Activated CD8-positive, alpha-beta T cell treated with anti-CD3 and anti-CD28 coated beads, Interleukin-2, amount 10 ng/mL, durations not matched to agents 7 days and 5 days (primary cell): ENCODE measurements at regions not wholly inside any gene's neighbourhood (a gene's known extent, or its start where the extent isn't known, plus 50 kb on each side); places are given as distances from the start of the nearest gene placed in this dataset.

ENCODE experiments used
- ATAC-seq: fragments of 150-1000 bp; cut with Tn5 transposase; one replicate; pipeline ENCODE4 v1.10.0; 2021; ENCODE audit warnings: moderate library complexity
- CTCF ChIA-PET: fragments of 350-600 bp; sonication (Branson Sonifier 250); formaldehyde crosslinking; loops from one replicate; lab custom pipeline; 2021; ENCODE audit warnings: antibody characterized with exemption; lab: Charles Lee
- POLR2A ChIA-PET: fragments of 350-600 bp; sonication (Branson Sonifier 250); formaldehyde crosslinking; loops from one replicate; lab custom pipeline; 2021; ENCODE audit warnings: antibody characterized with exemption; lab: Charles Lee
- DNase-seq: peaks from one replicate; pipeline ENCODE4 v3.0.0-alpha.2; 2020
- H3K27ac Mint-ChIP-seq: one replicate; pipeline ENCODE4 v1.8.0; 2021; ENCODE audit warnings: mild to moderate bottlenecking, mixed read lengths
- H3K27me3 Mint-ChIP-seq: one replicate; pipeline ENCODE4 v1.8.0; 2021; ENCODE audit warnings: low read depth, mixed read lengths
- H3K36me3 Mint-ChIP-seq: one replicate; pipeline ENCODE4 v1.8.0; 2021; ENCODE audit warnings: low read depth, mixed read lengths
- H3K4me1 Mint-ChIP-seq: one replicate; pipeline ENCODE4 v1.8.0; 2021; ENCODE audit warnings: low read depth, mixed read lengths
- H3K4me3 Mint-ChIP-seq: one replicate; pipeline ENCODE4 v1.8.0; 2021; ENCODE audit warnings: mild to moderate bottlenecking, mixed read lengths
- H3K9me3 Mint-ChIP-seq: one replicate; pipeline ENCODE4 v1.8.0; 2022; ENCODE audit warnings: mixed read lengths; ENCODE audit not compliant: insufficient read depth

GRCh38 chr11:120030411-120030810, 107.5 kb downstream of the TRIM29 start:
- ChIA-PET POLR2A (no interaction called here), CTCF (no interaction called here)
- H3K27me3 Mint-ChIP-seq = no peaks in the 10 kb centered on the region
- H3K4me1 Mint-ChIP-seq = no peaks in the 10 kb centered on the region
- H3K27ac Mint-ChIP-seq = no peak overlapping the region
- no peak for ATAC-seq
- no peak for DNase-seq
- H3K4me3 Mint-ChIP-seq = no peak overlapping the region
- no peaks in the 10 kb centered on the region for H3K36me3 Mint-ChIP-seq
- H3K9me3 Mint-ChIP-seq = no peaks in the 10 kb centered on the region

- no peaks in the 10 kb centered on the region for H3K27me3 Mint-ChIP-seq
- ATAC-seq (no peak), DNase-seq (no peak)
- no peaks in the 10 kb centered on the region for H3K9me3 Mint-ChIP-seq
- CTCF ChIA-PET = no interaction called here
- no peaks in the 10 kb centered on the region for H3K4me1 Mint-ChIP-seq
- POLR2A ChIA-PET = no interaction called here
- H3K36me3 Mint-ChIP-seq = no peaks in the 10 kb centered on the region
- no peak overlapping the region for H3K4me3 Mint-ChIP-seq
- no peak overlapping the region for H3K27ac Mint-ChIP-seq
These were observed 108.6 kb downstream of the TRIM29 start for GRCh38 chr11:120029321-120029720.

- Mint-ChIP-seq H3K9me3 (no peaks in the 10 kb centered on the region), H3K4me1 (no peaks in the 10 kb centered on the region), H3K36me3 (no peaks in the 10 kb centered on the region), H3K27me3 (no peaks in the 10 kb centered on the region), H3K4me3 (no peak overlapping the region), H3K27ac (no peak overlapping the region)
- no peak for DNase-seq
- ChIA-PET POLR2A (no interaction called here), CTCF (no interaction called here)
- no peak for ATAC-seq
These were observed 109.0 kb downstream of the TRIM29 start for GRCh38 chr11:120028897-120029258.

GRCh38 chr11:120028181-120028896, 109.6 kb downstream of the TRIM29 start:
- CTCF ChIA-PET = no interaction called here
- no peaks in the 10 kb centered on the region for H3K27me3 Mint-ChIP-seq
- DNase-seq (no peak), ATAC-seq (no peak)
- H3K9me3 Mint-ChIP-seq = no peaks in the 10 kb centered on the region
- no peak overlapping the region for H3K27ac Mint-ChIP-seq
- H3K4me1 Mint-ChIP-seq = no peaks in the 10 kb centered on the region
- no peaks in the 10 kb centered on the region for H3K36me3 Mint-ChIP-seq
- POLR2A ChIA-PET = no interaction called here
- H3K4me3 Mint-ChIP-seq = no peak overlapping the region

GRCh38 chr11:120027546-120028180, 110.2 kb downstream of the TRIM29 start:
- H3K9me3 Mint-ChIP-seq = no peaks in the 10 kb centered on the region
- H3K4me3 Mint-ChIP-seq = no peak overlapping the region
- ChIA-PET POLR2A (no interaction called here), CTCF (no interaction called here)
- no peaks in the 10 kb centered on the region for H3K4me1 Mint-ChIP-seq
- H3K36me3 Mint-ChIP-seq = no peaks in the 10 kb centered on the region
- DNase-seq (no peak), ATAC-seq (no peak)
- H3K27me3 Mint-ChIP-seq = no peaks in the 10 kb centered on the region
- H3K27ac Mint-ChIP-seq = no peak overlapping the region

- no peaks in the 10 kb centered on the region for H3K9me3 Mint-ChIP-seq
- no peaks in the 10 kb centered on the region for H3K36me3 Mint-ChIP-seq
- H3K4me1 Mint-ChIP-seq = no peaks in the 10 kb centered on the region
- H3K27me3 Mint-ChIP-seq = no peaks in the 10 kb centered on the region
- H3K4me3 Mint-ChIP-seq = no peak overlapping the region
- POLR2A ChIA-PET = no interaction called here
- no peak for DNase-seq
- no peak overlapping the region for H3K27ac Mint-ChIP-seq
- CTCF ChIA-PET = no interaction called here
- ATAC-seq = no peak
These were observed 112.1 kb downstream of the TRIM29 start for GRCh38 chr11:120025606-120026335.

GRCh38 chr11:120024586-120024985, 113.3 kb downstream of the TRIM29 start:
- POLR2A ChIA-PET = no interaction called here
- H3K27ac Mint-ChIP-seq = no peak overlapping the region
- DNase-seq (no peak), ATAC-seq (no peak)
- no peaks in the 10 kb centered on the region for H3K4me1 Mint-ChIP-seq
- H3K36me3 Mint-ChIP-seq = no peaks in the 10 kb centered on the region
- peaks cover 2% of the 10 kb centered on the region for H3K27me3 Mint-ChIP-seq
- CTCF ChIA-PET = no interaction called here
- no peak overlapping the region for H3K4me3 Mint-ChIP-seq
- no peaks in the 10 kb centered on the region for H3K9me3 Mint-ChIP-seq

GRCh38 chr11:120024046-120024445, 113.9 kb downstream of the TRIM29 start:
- no peaks in the 10 kb centered on the region for H3K4me1 Mint-ChIP-seq
- H3K27me3 Mint-ChIP-seq = peaks cover 2% of the 10 kb centered on the region
- ATAC-seq (no peak), DNase-seq (no peak)
- H3K27ac Mint-ChIP-seq = no peak overlapping the region
- no peaks in the 10 kb centered on the region for H3K36me3 Mint-ChIP-seq
- H3K9me3 Mint-ChIP-seq = no peaks in the 10 kb centered on the region
- ChIA-PET POLR2A (no interaction called here), CTCF (no interaction called here)
- H3K4me3 Mint-ChIP-seq = no peak overlapping the region

GRCh38 chr11:120023551-120023950, 114.4 kb downstream of the TRIM29 start:
- POLR2A ChIA-PET = no interaction called here
- Mint-ChIP-seq H3K27ac (no peak overlapping the region), H3K36me3 (no peaks in the 10 kb centered on the region), H3K9me3 (no peaks in the 10 kb centered on the region), H3K4me3 (no peak overlapping the region), H3K27me3 (peaks cover 2% of the 10 kb centered on the region), H3K4me1 (no peaks in the 10 kb centered on the region)
- DNase-seq (no peak), ATAC-seq (no peak)
- CTCF ChIA-PET = no interaction called here

- H3K27ac Mint-ChIP-seq = no peak overlapping the region
These were observed 114.8 kb downstream of the TRIM29 start for GRCh38 chr11:120023120-120023519.

GRCh38 chr11:120022617-120023016, 115.3 kb downstream of the TRIM29 start:
- H3K27ac Mint-ChIP-seq = no peak overlapping the region
- DNase-seq = no peak
- no peak for ATAC-seq
- POLR2A ChIA-PET = no interaction called here
- H3K9me3 Mint-ChIP-seq = no peaks in the 10 kb centered on the region
- H3K4me3 Mint-ChIP-seq = no peak overlapping the region
- CTCF ChIA-PET = no interaction called here
- peaks cover 2% of the 10 kb centered on the region for H3K27me3 Mint-ChIP-seq
- H3K36me3 Mint-ChIP-seq = no peaks in the 10 kb centered on the region
- H3K4me1 Mint-ChIP-seq = no peaks in the 10 kb centered on the region

More at GRCh38 chr11:120023120-120023519, 114.8 kb downstream of the TRIM29 start:
- no peak overlapping the region for H3K4me3 Mint-ChIP-seq
- H3K4me1 Mint-ChIP-seq = no peaks in the 10 kb centered on the region
- ChIA-PET POLR2A (no interaction called here), CTCF (no interaction called here)
- H3K36me3 Mint-ChIP-seq = no peaks in the 10 kb centered on the region
- H3K27me3 Mint-ChIP-seq = peaks cover 2% of the 10 kb centered on the region
- H3K9me3 Mint-ChIP-seq = no peaks in the 10 kb centered on the region
- ATAC-seq (no peak), DNase-seq (no peak)

GRCh38 chr11:120021978-120022377, 115.9 kb downstream of the TRIM29 start:
- no peaks in the 10 kb centered on the region for H3K9me3 Mint-ChIP-seq
- no peaks in the 10 kb centered on the region for H3K4me1 Mint-ChIP-seq
- ATAC-seq = no peak
- no peak overlapping the region for H3K27ac Mint-ChIP-seq
- no peaks in the 10 kb centered on the region for H3K36me3 Mint-ChIP-seq
- H3K4me3 Mint-ChIP-seq = no peak overlapping the region
- POLR2A ChIA-PET = no interaction called here
- CTCF ChIA-PET = no interaction called here
- no peak for DNase-seq
- H3K27me3 Mint-ChIP-seq = peaks cover 2% of the 10 kb centered on the region
